ENCODE measurements at regions not wholly inside any gene's neighbourhood (a gene's known extent, or its start where the extent isn't known, plus 50 kb on each side); places are given as distances from the start of the nearest gene placed in this dataset.

DNA sequence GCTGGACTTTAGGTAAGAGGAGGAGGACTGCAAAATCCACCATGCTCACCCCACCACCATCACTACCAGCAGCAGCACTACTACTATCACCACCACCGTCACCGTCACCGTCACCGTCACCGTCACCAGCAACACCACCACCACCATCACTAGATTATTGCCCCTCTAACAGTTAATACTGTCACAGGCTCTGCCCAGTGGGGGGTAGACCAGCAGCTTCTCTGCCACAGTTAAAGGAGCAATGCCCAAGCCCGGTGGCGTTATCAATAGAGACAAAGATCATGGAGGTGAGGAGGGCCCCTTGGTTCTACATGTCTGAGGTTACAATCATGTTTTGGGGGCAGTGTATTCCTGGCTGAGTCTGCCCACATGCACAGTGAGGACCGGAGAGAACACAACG is 184.4 kb upstream of the DYNLRB2 start:
- DNase-seq (ENCODE audit: low read depth in 3 of 3), result no peak

DNA sequence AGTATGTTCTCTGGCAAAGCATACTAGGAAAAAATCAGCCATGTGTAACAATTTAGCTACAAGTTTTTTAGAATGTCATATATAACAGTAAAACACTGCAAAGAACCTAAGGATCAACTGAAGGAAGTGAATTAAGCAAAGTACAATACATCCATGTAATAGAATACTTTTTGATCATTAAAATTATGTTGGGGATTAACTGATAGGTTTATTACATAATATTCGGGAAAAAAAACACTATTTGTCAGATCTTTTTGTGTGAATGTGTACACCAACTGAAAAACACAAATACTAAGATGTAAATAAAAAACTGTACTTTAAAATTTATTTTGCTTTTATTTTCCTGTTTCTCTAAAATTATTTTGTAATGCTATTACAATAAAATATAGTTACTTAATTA is 185.5 kb upstream of the DYNLRB2 start:
- no peak for DNase-seq (ENCODE audit: low read depth in 3 of 3)

DNA sequence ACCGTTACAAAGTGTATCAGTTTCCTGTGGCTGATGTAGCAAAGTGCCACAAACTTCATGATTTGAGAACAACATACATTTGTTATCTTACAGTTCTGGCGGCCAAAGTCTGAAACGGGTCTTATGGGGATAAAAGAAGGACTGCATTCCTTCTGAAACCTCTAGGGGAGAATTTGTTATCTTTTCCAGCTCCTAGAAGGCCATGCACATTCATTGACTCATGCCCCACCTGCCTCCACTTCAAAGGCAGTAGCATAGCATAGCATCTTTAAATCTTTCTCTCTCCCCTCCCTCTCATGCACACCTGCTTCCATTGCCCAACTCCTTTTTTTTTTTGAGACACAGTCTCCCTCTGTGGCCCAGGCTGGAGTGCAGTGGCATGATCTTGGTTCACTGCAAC is 190.7 kb upstream of the DYNLRB2 start:
- no peak for DNase-seq (ENCODE audit: low read depth in 3 of 3)

DNA sequence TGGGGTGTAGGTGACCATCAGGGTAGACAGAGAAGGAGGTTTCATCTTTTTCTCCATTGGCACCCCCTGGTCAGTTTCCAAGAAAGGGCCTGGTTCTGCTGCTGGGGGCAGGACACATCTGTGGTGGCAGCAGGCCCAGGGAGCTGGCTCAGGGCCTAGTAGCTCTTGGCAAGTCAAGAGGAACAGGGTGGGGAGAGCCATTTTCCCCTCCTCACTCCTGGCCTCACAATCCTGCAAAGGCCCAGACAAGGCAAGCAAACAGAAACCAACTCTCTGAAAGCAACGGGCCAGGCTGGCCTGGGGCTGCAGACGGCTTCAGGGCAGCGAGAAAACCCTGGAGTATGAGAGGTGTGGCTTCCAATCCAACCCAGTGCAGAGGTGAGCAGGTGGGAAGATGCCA is 192.9 kb upstream of the DYNLRB2 start:
- no peak for DNase-seq (ENCODE audit: low read depth in 3 of 3)

DNA sequence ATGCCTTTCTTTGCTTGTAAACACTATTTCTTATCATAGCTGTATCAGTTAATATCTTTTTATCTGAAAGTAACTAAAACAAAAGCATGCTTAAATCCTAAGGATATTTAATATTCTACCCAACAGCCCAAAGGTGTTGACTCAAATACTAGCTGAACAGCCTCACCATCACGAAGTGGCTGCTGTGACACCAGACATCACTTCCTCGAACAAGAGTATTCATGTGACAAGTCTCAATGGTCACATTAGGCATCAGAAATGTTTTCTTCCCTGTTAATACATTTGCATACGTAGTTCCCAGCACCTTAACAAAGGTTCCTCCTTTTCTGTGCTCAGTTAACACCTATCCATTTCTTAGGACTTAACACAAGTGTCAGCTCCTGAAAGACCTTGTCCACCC is 193.8 kb upstream of the DYNLRB2 start:
- DNase-seq (ENCODE audit: low read depth in 3 of 3), result no peak

DNA sequence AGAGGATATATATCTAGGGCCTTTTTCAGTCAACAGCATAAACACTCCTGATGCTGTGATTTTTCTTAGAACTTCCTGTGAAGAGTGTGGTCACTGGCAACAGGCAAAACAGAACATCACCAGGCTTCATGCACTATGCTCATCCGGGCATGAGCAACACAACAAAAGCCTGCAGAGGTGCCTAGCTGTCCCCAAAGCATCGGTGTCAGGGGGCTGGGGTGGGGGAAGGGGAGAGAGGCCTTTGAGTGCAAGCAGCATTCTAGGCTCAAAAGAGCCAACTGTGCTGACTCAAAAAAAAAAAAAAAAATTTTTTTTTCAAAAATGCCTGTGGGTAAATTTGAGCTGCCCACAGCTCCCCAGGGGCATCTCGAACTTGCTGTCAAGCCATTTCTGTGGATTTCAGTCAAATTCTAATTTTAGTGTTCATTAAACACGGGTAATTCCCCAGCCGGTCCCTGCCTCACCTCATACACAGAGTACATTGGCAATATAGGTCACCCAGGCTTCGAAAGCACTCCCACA is 194.6 kb upstream of the DYNLRB2 start:
- no peak for DNase-seq (ENCODE audit: low read depth in 3 of 3)

DNA sequence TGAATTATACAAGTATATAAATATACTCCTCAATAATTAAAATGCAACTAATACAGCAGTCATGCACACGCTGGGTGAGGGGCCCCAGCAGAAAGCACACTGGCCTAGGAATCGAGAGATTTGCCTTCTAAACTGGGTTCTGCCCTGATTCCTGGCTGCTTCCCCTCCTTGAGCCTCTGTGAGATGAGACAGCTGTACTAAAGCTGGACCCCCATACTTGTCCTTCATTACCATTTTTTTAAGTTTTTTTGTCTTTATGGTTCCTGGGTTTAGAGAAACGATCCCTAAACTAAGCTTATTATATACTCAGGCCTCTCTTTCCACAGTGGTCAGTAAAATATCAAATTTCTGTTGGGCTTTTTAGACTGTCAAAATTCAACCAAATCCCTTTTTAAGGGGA is 195.1 kb upstream of the DYNLRB2 start:
- no peak for DNase-seq (ENCODE audit: low read depth in 3 of 3)

DNA sequence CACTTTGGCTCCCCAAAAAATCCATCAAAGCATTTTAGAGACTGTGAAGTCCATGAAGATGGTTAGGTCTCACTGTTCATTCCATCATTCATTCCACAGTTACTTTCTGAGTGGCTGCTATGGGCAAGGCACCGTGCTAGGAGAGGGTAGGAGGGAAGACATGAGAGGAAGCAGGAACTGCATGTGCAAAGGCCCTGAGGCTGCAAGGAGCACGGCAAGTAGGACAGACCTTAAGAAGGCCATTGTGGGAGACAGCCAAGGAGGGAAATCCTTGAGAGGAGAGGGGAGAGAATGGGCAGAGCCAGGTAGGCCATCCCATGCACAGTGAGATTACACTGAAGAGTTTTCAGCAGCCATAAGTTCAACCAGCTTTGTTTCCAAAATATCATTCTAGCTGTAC is 196.2 kb upstream of the DYNLRB2 start:
- no peak for DNase-seq (ENCODE audit: low read depth in 3 of 3)

DNA sequence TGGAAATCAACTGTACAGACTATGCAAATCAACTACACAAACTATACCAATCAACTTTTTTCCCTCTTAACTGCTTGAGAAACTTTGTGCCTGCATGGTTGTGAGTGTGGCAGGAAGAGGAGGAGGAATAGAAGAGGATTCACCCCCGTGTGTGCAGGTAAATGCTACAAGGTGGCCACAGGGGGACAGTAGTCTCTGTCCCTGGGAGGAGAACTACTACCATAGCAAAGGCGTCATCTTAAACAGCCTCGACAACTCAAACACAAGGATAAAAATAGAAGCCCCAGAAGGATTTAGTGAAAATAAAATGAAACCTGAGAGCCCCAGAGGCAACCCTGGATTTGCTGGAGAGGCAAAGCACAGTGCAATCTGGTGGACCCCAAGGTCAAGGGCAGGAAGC is 199.5 kb upstream of the DYNLRB2 start:
- no peak for DNase-seq (ENCODE audit: low read depth in 3 of 3)

DNA sequence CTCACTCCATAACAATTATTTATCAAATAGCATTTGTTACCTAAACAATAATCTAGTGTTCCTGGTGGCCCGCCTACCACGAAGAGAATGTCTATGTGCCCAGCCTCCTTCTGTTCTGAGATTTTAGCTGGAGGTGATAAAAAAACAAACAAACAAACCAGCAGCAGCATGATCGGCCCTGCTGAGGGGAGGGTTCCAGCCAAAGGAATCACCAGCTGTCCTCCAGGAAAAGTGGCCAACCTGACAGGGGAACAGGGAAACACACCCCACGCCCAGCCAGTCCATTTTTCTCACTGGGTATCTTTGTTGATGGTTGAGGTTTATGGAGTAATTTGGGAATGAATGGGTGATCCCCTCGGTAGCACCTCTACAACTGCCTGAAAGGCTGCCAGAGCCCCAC is 203.0 kb upstream of the DYNLRB2 start:
- DNase-seq (ENCODE audit: low read depth in 3 of 3), result no peak

DNA sequence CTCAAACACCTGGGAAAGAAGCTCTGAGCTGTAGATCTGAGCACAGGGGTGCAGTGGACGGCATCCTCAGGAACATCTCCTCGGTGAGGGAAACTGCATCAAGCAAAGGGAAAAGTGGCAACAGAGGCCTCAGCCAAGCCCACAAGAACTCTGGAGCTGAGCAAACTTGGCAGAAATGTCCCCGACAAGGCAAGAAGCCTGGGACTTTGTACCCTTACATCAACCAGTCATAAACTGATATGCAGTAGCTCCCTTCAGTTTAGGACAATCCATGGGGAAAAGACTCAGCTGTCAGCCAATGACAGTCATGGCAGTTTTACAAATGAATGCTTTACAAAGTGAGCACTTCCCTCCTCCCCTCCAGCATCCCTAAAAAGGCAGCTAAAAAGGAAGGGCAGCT is 210.0 kb upstream of the DYNLRB2 start:
- DNase-seq (ENCODE audit: low read depth in 3 of 3), result no peak

DNA sequence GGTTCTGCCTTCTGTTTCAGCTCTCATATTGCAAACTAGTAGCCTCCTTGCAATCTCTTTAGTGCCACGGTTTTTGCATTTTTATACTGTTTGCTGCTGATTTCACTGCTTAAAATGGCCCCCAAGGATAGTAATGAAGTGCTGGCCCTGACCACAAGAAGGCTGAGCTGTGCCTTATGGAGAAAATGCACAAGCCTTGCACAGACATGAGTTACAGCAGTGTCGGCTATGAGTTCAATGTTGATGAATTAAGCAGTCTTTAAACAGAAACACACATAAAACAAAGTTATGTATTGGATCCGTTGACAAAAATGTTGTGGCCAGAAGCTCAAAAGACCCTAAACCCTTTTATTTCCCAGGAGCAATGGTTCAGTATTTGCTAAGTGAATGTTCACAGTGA is 210.6 kb upstream of the DYNLRB2 start:
- no peak for DNase-seq (ENCODE audit: low read depth in 3 of 3)

DNA sequence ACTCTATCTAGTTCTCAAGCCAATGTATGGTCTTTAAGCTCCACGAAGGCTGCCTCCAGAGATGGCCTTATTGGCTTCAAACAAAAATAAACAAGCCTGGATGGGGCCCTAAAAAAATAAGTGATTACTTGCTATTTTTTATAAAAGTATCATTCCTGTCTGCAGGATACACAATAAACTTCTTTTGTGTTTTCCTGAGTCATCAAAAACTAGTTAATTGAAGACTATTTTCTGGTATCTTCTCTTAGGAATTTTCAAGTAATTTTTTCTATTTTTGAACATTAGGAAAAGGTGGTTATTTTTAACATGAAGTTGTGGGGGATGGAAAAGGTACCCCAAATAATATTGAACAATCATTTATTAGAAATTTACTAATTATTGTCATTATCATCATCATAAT is 213.1 kb upstream of the DYNLRB2 start:
- DNase-seq (ENCODE audit: low read depth in 3 of 3), result no peak

DNA sequence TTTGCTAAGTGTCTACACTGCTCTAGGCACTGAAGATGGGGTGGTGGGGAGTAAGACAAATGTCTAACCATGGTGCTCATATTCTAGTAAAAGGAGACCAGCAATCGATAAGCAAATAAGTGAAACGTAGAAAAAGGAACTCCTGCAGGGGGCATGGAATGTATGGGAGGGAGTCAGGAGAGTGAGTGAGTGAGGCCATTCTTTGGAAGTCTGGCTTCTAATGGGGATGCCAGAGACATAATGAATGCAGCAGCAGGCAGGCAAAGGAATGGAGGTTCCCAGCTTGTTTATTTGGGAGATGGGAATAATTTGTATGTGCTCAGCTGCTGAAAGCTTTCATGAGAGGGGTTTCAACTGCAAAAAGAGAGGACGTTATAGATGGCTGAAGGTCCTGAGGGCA is 216.4 kb upstream of the DYNLRB2 start:
- DNase-seq (ENCODE audit: low read depth in 3 of 3), result no peak

DNA sequence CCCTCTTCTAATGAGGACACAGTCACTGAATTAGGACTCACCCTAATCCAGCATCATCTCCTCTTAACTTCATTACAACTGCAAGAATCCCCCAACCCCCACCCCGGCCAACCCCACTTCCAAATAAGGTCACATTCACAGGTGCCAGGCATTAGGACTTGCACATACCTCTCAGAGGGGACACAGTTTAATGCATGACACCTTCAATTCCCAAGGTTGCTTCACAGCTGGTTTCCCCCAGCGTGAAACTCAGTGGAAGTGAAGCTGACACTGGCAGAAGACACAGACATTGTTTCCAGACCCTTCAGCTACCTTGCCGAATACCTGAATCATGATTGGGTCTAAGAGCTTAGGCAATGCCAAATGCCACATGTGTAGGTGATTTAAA is 217.0 kb upstream of the DYNLRB2 start:
- DNase-seq (ENCODE audit: low read depth in 3 of 3), result no peak

DNA sequence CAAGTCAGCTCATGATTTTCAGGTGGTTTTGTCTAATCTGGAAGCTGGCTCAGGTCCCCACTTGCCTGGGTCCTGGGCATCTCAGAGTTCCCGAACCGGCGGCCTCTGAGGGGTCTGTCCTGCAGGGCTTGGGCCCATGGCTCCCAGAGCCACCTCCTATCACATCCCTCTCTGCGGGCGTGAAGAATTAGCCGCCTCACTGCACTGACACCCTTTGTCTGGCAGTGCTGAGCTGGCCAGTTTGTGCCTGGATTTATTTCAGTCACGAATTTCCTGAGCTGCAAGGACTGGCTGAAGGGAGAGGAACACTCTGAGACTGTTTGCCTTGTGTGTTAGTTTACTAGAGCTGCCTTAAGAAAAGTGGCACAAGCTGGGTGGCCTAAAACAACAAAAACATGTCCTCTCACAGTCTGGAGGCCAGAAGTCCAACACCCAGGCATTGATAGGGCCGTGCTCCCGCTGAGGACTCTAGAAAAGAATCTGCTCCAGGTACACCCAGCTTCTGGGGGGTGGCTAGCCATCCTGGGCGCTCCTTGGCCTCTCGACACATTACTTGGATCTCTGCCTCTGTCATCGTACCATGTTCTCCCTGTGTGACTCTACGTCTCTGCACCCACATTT is 217.5 kb upstream of the DYNLRB2 start:
- DNase-seq (ENCODE audit: low read depth in 3 of 3), result no peak

DNA sequence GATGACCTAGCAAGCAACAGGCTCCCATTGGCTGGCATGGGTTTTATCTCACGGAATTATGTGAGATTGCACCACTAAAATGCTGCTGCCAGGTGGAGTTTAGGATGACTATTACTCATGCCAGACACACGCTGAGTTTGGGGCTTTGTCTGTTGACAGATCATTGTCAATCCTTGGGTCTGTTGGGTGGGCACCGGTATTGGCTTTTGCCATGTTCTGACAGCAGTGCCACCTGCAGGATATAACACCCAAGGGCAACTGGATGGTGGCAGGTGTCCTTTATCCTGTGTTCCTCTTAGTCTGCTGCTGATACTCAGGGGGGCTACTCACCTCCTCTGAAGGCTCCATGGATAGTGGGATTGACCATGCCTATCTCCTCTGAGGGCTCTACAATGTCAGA is 221.6 kb upstream of the DYNLRB2 start:
- DNase-seq (ENCODE audit: low read depth in 3 of 3), result no peak

DNA sequence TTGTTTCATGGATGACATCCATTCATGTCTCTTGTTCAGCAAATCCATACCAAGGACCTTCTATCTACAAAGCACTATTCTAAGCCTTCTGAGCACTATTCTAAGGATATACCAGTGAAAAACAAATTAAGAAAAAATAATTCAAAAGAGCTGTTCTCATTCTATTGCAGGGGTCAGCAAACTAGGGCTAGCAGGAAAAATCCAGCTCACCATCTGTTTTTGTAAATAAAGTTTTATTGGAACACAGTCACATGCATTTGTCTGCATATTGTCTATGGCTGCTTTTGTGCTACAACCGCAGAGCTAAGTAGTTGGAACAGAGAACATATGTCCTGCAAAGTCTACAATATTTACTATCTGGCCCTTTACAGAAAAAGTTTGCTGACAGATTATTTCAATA is 222.7 kb upstream of the DYNLRB2 start:
- no peak for DNase-seq (ENCODE audit: low read depth in 3 of 3)

DNA sequence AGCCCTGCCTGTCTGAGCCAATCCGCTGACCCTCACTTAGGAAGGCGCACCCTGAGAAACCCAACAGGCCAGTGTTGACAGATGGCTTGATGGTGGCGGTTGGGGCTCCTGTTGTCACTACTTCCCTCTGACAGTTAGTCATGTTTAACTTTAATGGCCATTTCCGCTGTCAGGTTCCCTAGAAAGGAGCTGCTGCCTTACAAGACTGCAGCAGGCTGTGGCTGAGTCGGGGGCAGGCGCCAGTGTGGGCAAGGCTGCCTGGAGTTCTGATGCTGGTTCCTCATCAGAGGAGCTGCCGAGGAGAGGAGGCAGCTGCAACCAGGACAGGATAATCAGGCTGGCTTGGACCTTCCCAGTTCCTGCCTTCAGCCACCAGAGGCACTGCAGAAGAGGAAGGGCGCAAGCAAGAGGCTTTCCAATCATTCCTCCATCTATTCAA is 223.2 kb upstream of the DYNLRB2 start:
- DNase-seq (ENCODE audit: low read depth in 3 of 3), result no peak

DNA sequence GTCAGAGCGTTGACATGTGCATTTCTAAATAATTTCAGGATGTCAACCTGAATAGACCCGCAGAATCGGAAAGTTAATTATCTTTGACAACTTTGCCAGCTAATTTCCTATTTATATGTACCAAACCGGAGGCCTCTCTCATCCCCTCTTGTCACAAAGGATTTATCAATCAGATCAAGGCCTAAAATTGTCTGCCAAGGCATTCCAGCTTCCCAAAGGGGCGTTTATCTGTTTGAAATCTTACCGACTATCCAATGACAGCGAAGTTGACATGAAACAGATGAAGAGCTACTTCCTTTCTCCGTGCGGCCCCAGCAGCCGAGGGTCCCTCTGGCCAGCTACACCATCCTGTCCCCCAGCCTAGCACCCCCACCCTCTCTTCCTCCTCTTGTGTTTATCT is 223.7 kb upstream of the DYNLRB2 start:
- no peak for DNase-seq (ENCODE audit: low read depth in 3 of 3)

DNA sequence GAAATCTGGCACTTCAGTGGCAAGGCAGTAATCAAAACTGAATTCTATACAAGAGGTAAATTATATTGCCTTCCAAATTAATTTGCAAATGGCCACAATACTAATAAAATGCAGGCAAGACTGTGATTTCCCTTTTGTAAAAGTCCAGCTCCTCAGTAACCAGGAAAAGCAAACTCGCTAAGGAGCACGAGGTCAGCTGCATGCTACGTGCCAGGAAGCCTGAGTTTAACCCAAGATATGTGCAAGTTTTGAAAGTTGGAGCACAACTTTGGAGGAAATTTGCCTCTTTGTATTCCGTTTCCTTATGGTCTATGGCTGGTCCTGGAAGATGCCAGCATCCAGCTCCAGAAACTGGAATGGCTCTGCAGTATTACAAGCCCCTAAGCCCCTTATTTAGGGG is 226.8 kb upstream of the DYNLRB2 start:
- DNase-seq (ENCODE audit: low read depth in 3 of 3), result no peak

DNA sequence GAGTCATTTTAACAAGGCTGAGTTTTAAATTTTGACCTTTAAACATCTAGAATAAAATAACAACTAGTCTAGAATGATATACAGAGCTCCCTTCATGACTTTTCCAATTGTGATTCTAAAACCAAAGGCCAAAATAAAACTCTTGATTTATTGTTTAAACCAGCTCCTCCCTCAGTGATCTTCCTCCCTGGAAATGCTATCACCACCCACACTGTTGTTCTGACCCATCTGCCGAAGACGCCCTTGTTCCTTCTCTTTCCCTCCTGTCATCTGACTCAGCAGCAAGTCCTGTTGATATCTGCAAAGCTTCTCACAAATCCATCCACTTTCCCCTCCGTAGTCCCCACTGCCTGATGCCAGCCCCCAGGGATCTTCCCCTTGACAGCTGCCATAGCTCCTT is 231.6 kb upstream of the DYNLRB2 start:
- DNase-seq (ENCODE audit: low read depth in 3 of 3), result no peak

DNA sequence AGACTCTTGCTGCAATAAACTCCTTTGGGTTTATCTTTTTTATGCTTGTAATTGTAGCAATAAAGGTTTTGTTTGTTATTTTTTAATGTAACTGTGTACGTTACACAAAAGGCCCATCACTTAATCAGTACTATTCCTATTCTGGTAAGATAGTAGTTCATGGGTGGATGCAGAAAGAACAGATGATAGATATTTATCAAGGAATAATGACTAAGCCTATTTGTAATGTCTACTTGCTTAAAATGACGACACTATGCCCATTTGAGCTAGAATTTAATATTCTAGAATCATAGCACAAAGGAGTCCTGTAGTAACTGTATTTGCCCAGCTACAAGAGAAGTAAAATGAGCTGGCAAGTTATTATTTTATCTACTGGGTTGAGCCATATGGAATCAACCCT is 235.4 kb upstream of the DYNLRB2 start:
- no peak for DNase-seq (ENCODE audit: low read depth in 3 of 3)

DNA sequence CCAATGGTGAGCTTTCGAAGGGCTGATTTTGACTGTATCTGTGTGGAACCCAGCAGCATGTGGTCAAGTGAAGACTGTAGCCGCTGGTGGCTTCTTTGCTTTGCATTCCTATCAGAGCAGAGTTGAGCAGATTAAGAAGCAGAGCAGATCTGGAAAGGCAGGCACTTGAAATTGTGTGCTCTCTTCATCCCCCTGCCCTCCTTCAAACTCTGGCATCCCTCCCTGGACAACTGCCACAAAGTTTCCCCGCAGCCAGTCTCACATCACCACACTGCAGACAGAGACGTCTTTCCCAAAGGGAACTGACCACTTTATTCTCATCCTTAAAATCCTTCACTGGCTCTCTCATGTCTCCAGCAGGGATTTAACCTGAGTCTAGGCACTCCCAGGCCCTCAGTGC is 237.1 kb upstream of the DYNLRB2 start:
- DNase-seq (ENCODE audit: low read depth in 3 of 3), result no peak

Measured in stimulated activated CD4-positive, alpha-beta T cell treated with anti-CD3 and anti-CD28 coated beads, TNF-alpha, amount 100 ng/mL, for 48 hours (primary cell).